ENCODE measurements at regions not wholly inside any gene's neighbourhood (a gene's known extent, or its start where the extent isn't known, plus 50 kb on each side); places are given as distances from the start of the nearest gene placed in this dataset.

DNA sequence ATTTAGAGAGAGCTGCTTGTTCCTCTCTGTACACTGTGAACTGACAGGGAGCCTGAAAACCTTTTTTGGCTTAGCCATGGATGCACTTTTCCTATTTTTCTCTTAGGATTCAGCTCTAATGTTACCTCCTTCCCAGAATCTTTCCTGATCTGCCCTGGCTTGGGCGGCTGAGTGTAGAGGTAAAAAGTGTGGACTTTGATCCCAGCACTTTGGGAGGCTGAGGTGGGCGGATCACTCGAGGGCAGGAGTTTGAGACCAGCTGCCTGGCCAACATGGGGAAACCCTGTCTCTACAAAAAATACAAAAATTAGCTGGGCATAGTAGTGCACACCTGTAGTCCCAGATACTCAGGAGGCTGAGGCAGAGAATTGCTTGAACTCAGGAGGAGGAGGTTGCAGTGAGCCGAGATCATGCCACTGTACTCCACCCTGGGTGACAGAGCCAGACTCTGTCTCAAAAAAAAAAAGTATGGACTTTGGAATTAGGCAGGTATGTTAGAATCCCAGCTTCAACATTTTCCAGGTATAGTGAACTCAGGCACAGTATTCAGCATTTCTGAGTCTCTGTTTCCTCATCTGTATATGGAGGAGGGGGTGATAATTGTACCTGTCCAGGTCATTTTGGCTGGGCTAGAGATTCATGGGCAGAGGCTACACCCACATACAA is 212.5 kb upstream of the EEF2KMT start:
- ATAC-seq: no peak
- Histone ChIP-seq H3K9me3 (ENCODE audit: low read length) (no peaks in the 10 kb centered on the region), H3K79me2 (ENCODE audit: low read length) (no peaks in the 10 kb centered on the region), H3K4me1 (ENCODE audit: insufficient read depth, low read length) (no peaks in the 10 kb centered on the region), H3K9me2 (replicated peaks; ENCODE audit: low read length) (no peaks in the 10 kb centered on the region), H3K27me3 (ENCODE audit: low read length) (no peaks in the 10 kb centered on the region), H4K20me1 (ENCODE audit: low read length) (no peaks in the 10 kb centered on the region), H3F3A (ENCODE audit: low read length, unreplicated experiment) (no peaks in the 10 kb centered on the region), H3K4me2 (ENCODE audit: low read length) (no peak overlapping the region), H3K4me3 (ENCODE audit: low read length) (no peak overlapping the region), H3K27ac (ENCODE audit: low read length) (no peak overlapping the region), H2AFZ (ENCODE audit: low read length) (no peak overlapping the region), H3K36me3 (ENCODE audit: low read depth, low read length) (no peaks in the 10 kb centered on the region), H3K9ac (ENCODE audit: low read length) (no peak overlapping the region)
- intact Hi-C loops (cut with micrococcal nuclease): no loop called here
- no TSS peak for BruUV-seq (replicated peaks)
- ChIA-PET CTCF (no interaction called here), POLR2A (ENCODE audit: unreplicated experiment) (no interaction called here)
- no peak for DNase-seq
- TF ChIP-seq EZH2phosphoT487 (IDR thresholded peaks at IDR 0.05; ENCODE audit: borderline replicate concordance, low read length): no peak
- TF ChIP-seq, protein P1, sequence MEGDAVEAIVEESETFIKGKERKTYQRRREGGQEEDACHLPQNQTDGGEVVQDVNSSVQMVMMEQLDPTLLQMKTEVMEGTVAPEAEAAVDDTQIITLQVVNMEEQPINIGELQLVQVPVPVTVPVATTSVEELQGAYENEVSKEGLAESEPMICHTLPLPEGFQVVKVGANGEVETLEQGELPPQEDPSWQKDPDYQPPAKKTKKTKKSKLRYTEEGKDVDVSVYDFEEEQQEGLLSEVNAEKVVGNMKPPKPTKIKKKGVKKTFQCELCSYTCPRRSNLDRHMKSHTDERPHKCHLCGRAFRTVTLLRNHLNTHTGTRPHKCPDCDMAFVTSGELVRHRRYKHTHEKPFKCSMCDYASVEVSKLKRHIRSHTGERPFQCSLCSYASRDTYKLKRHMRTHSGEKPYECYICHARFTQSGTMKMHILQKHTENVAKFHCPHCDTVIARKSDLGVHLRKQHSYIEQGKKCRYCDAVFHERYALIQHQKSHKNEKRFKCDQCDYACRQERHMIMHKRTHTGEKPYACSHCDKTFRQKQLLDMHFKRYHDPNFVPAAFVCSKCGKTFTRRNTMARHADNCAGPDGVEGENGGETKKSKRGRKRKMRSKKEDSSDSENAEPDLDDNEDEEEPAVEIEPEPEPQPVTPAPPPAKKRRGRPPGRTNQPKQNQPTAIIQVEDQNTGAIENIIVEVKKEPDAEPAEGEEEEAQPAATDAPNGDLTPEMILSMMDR (conservative IDR thresholded peaks at IDR 0.05; ENCODE audit: low read depth, low read length): no peak
- TF ChIP-seq EZH2 (IDR thresholded peaks at IDR 0.05; ENCODE audit: low read length, unreplicated experiment): no peak

DNA sequence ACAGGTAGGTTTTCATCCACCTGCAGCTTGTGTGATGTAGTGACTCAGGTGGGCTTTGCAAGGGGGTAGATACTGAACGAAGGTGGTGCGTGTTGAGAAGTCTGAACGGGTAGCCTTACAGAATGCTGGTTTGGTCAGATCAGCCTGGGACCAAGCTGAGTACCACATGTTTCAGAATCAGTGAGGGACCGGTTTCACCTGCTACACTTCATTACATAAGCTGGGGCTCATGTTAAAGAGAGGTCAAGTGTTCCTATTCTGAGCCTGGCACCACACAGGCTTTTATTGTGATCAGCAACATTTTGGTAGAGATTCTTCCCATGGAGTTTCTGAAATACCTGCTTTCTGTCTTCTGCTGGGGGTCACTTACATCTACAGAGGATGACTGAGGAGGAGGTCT is 207.4 kb upstream of the EEF2KMT start:
- Histone ChIP-seq H3K27ac (ENCODE audit: low read length) (no peak overlapping the region), H2AFZ (ENCODE audit: low read length) (no peak overlapping the region), H3F3A (ENCODE audit: low read length, unreplicated experiment) (no peaks in the 10 kb centered on the region), H3K4me1 (ENCODE audit: insufficient read depth, low read length) (no peaks in the 10 kb centered on the region), H3K27me3 (ENCODE audit: low read length) (no peaks in the 10 kb centered on the region), H3K4me2 (ENCODE audit: low read length) (no peak overlapping the region), H3K4me3 (ENCODE audit: low read length) (no peak overlapping the region), H3K9me3 (ENCODE audit: low read length) (no peaks in the 10 kb centered on the region), H3K9me2 (replicated peaks; ENCODE audit: low read length) (no peaks in the 10 kb centered on the region), H3K9ac (ENCODE audit: low read length) (no peak overlapping the region), H3K79me2 (ENCODE audit: low read length) (no peaks in the 10 kb centered on the region), H3K36me3 (ENCODE audit: low read depth, low read length) (no peaks in the 10 kb centered on the region), H4K20me1 (ENCODE audit: low read length) (no peaks in the 10 kb centered on the region)
- BruUV-seq (replicated peaks): no TSS peak
- ATAC-seq: no peak
- TF ChIP-seq, protein P1 (conservative IDR thresholded peaks at IDR 0.05; ENCODE audit: low read depth, low read length): no peak
- TF ChIP-seq EZH2phosphoT487 (IDR thresholded peaks at IDR 0.05; ENCODE audit: borderline replicate concordance, low read length) (no peak), EZH2 (IDR thresholded peaks at IDR 0.05; ENCODE audit: low read length, unreplicated experiment) (no peak)
- ChIA-PET CTCF (no interaction called here), POLR2A (ENCODE audit: unreplicated experiment) (no interaction called here)
- intact Hi-C loops (cut with micrococcal nuclease): no loop called here
- no peak for DNase-seq

DNA sequence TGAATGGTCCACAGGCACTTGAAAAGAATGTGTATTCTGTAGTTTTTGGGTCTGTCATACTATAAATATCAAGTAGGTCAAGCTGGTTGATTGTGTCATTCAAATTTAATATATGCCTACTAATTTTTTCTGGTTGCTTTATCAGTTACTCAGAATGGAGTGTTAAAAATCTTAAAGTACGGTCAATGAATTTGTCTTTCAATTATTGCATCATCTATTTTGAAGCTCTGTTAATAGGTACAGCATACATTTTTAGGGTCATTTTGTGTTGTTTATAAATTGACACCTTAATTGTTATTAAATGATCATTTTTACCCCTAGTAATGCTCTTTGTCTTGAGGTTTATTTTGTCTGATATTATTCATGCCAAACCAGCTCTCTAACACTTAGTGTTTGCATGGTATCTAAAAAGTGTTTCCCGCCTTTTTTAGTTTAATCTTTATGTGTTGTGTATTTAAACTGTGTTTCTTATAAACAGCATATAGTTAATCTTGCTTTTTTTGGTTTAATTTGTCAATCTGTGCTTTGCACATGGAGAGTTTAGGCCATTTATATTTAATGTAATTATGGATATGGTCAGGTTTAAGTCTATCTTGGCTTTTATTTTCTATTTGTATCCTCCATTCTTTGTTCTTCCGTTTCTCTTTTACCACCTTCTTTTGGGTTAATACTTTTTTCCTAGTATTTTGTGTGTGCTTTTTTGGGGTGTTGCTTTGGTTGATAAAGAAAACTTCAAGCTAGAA is 204.9 kb upstream of the EEF2KMT start:
- Histone ChIP-seq H3K27ac (ENCODE audit: low read length) (no peak overlapping the region), H3K4me3 (ENCODE audit: low read length) (no peak overlapping the region), H3K9ac (ENCODE audit: low read length) (no peak overlapping the region), H3K9me2 (replicated peaks; ENCODE audit: low read length) (no peaks in the 10 kb centered on the region), H3K36me3 (ENCODE audit: low read depth, low read length) (no peaks in the 10 kb centered on the region), H3F3A (ENCODE audit: low read length, unreplicated experiment) (no peaks in the 10 kb centered on the region), H3K4me2 (ENCODE audit: low read length) (no peak overlapping the region), H4K20me1 (ENCODE audit: low read length) (no peaks in the 10 kb centered on the region), H3K4me1 (ENCODE audit: insufficient read depth, low read length) (no peaks in the 10 kb centered on the region), H2AFZ (ENCODE audit: low read length) (no peak overlapping the region), H3K79me2 (ENCODE audit: low read length) (no peaks in the 10 kb centered on the region), H3K9me3 (ENCODE audit: low read length) (no peaks in the 10 kb centered on the region), H3K27me3 (ENCODE audit: low read length) (no peaks in the 10 kb centered on the region)
- TF ChIP-seq EZH2 (IDR thresholded peaks at IDR 0.05; ENCODE audit: low read length, unreplicated experiment) (no peak), EZH2phosphoT487 (IDR thresholded peaks at IDR 0.05; ENCODE audit: borderline replicate concordance, low read length) (no peak)
- TF ChIP-seq, protein P1 (conservative IDR thresholded peaks at IDR 0.05; ENCODE audit: low read depth, low read length): no peak
- DNase-seq: no peak
- intact Hi-C loops (cut with micrococcal nuclease): no loop called here
- CTCF ChIA-PET: no interaction called here
- POLR2A ChIA-PET (ENCODE audit: unreplicated experiment): no interaction called here
- no peak for ATAC-seq
- no TSS peak for BruUV-seq (replicated peaks)
